K562 (cell line): ENCODE measurements at regions not wholly inside any gene's neighbourhood (a gene's known extent, or its start where the extent isn't known, plus 50 kb on each side); places are given as distances from the start of the nearest gene placed in this dataset.

Experiments used
- ATAC-seq: fragments of 200-7000 bp; cut with Tn5 transposase; 3 replicates; pipeline ENCODE4 v1.9.1; 2020; ENCODE audit warnings: moderate library complexity
- BruUV-seq: library from RNA; stranded (reverse); fragments of 400-500 nt; replicated peaks from 2 replicates; lab custom pipeline; 2021; lab: Mats Ljungman, UMichigan
- CTCF ChIA-PET: fragments of 300-600 bp; formaldehyde crosslinking; extraction: SDS; loops from one replicate; lab custom pipeline; 2021; ENCODE audit warnings: low intra/inter-chr PET ratio; lab: Yijun Ruan, JAX
- POLR2A ChIA-PET: fragments of 300-600, 350-650 bp; sonication (Branson Sonifier 250); formaldehyde crosslinking; extraction: SDS; loops from one replicate; lab custom pipeline; 2021; ENCODE audit warnings: antibody characterized with exemption, inconsistent platforms; lab: Yijun Ruan, JAX
- DNase-seq, 4 experiments: peaks; one replicate each; pipeline versions ENCODE4 v3.0.0 to v3.0.0-alpha.2; 2011 to 2018; ENCODE audit warnings: low spot score in 3 of 4, mixed read lengths in 3 of 4; ENCODE audit errors: extremely low read depth in 1 of 4
- FAIRE-seq: peaks from 2 replicates; lab custom pipeline; 2011; peaks lifted over from hg19 to GRCh38; lab: Jason Lieb, UNC
- H2AFZ ChIP-seq: 2 replicates; pipeline ENCODE4 v1.6.0; 2011; ENCODE audit warnings: low read depth, low read length, control low read depth, inconsistent platforms
- H3K27ac ChIP-seq: fragments of 200-600 bp; 3 replicates; pipeline ENCODE4 v1.8.0; 2011; ENCODE audit warnings: low read depth, mild to moderate bottlenecking, control low read depth, inconsistent platforms, low read length, moderate library complexity, mixed read lengths; ENCODE audit errors: extremely low read depth
- H3K27me3 ChIP-seq, 2 experiments: fragments of 300-600 bp in 1 of 2; 2 replicates in 1 of 2; 3 replicates in 1 of 2; pipeline versions ENCODE4 v1.6.0 to v1.8.0; 2011; ENCODE audit warnings: inconsistent platforms in 2 of 2, low read length in 2 of 2, mild to moderate bottlenecking in 1 of 2, mixed read lengths in 1 of 2, moderate library complexity in 1 of 2; ENCODE audit not compliant: control insufficient read depth in 2 of 2, insufficient read depth in 2 of 2
- H3K36me3 ChIP-seq: fragments of 300-600 bp; 3 replicates; pipeline ENCODE4 v1.8.0; 2011; ENCODE audit warnings: mild to moderate bottlenecking, low read length, inconsistent platforms; ENCODE audit not compliant: control insufficient read depth, insufficient read depth
- H3K4me1 ChIP-seq, 2 experiments: fragments of 200-600 bp in 1 of 2; replicated peaks in 1 of 2; 2 replicates in 1 of 2; 3 replicates in 1 of 2; pipeline versions ENCODE4 v1.5.1 to v1.8.0; 2011; ENCODE audit warnings: inconsistent platforms in 2 of 2, low read length in 2 of 2, mild to moderate bottlenecking in 1 of 2, mixed read lengths in 1 of 2, moderate library complexity in 1 of 2; ENCODE audit not compliant: control insufficient read depth in 2 of 2, insufficient read depth in 2 of 2
- H3K4me2 ChIP-seq: 2 replicates; pipeline ENCODE4 v1.6.1; 2011; ENCODE audit warnings: low read length, control low read depth, inconsistent platforms, mixed read lengths; ENCODE audit not compliant: insufficient read depth
- H3K4me3 ChIP-seq: fragments of 200-600 bp; sonication (generic), shearing (Covaris generic); 2 replicates; pipeline ENCODE4 v1.5.1; 2016; ENCODE audit warnings: control low read depth, inconsistent platforms
- H3K79me2 ChIP-seq: fragments of 200-600 bp; 3 replicates; pipeline ENCODE4 v1.8.0; 2011; ENCODE audit warnings: low read length, inconsistent platforms; ENCODE audit not compliant: control insufficient read depth, insufficient read depth
- H3K9ac ChIP-seq, 2 experiments: 2 replicates each; pipeline versions ENCODE4 v1.6.0 to v1.6.1; 2011; ENCODE audit warnings: low read depth in 2 of 2, low read length in 2 of 2, control low read depth in 1 of 2, inconsistent platforms in 1 of 2, mild to moderate bottlenecking in 1 of 2, mixed read lengths in 1 of 2; ENCODE audit not compliant: insufficient read depth in 1 of 2
- H3K9me1 ChIP-seq: one replicate; pipeline ENCODE4 v1.6.0; 2011; ENCODE audit warnings: inconsistent platforms, mild to moderate bottlenecking, low read length, moderate library complexity; ENCODE audit not compliant: control insufficient read depth, insufficient read depth
- H3K9me3 ChIP-seq: replicated peaks from 2 replicates; pipeline ENCODE4 v1.5.1; 2011; ENCODE audit warnings: low read depth, low read length, inconsistent platforms; ENCODE audit not compliant: control insufficient read depth, insufficient read depth
- H4K20me1 ChIP-seq: replicated peaks from 2 replicates; pipeline ENCODE4 v1.6.1; 2011; ENCODE audit warnings: low read length, inconsistent platforms, mixed read lengths; ENCODE audit not compliant: control insufficient read depth, insufficient read depth
- EP400 ChIP-seq: fragments of 450-650 bp; IDR thresholded peaks from 2 replicates; pipeline ENCODE4 v1.6.1; 2017; ENCODE audit warnings: antibody characterized with exemption, mild to moderate bottlenecking, moderate library complexity
- EWSR1 ChIP-seq: fragments of 450-650 bp; IDR thresholded peaks from 2 replicates; pipeline ENCODE4 v1.6.1; 2018; ENCODE audit warnings: borderline replicate concordance, mild to moderate bottlenecking, low read depth, moderate library complexity; ENCODE audit not compliant: partially characterized antibody
- GABPB1 ChIP-seq: sonication (generic); formaldehyde crosslinking; IDR thresholded peaks from 2 replicates; pipeline ENCODE4 v1.8.0; 2022; ENCODE audit warnings: mild to moderate bottlenecking, missing genetic modification reagents
- HDAC2 ChIP-seq: fragments of 450-650 bp; IDR thresholded peaks from 2 replicates; pipeline ENCODE4 v1.6.1; 2016; ENCODE audit warnings: mild to moderate bottlenecking
- SIX5 ChIP-seq, 2 experiments: IDR thresholded peaks; 2 replicates each; pipeline ENCODE4 v1.6.1; 2011; ENCODE audit warnings: low read length in 2 of 2, borderline replicate concordance in 1 of 2, low read depth in 1 of 2, mild to moderate bottlenecking in 1 of 2, moderate library complexity in 1 of 2; ENCODE audit not compliant: insufficient read depth in 1 of 2
- SMAD3 ChIP-seq: fragments of 450-650 bp; formaldehyde crosslinking; conservative IDR thresholded peaks from 2 replicates; pipeline ENCODE4 v1.4.0; 2020; ENCODE audit warnings: mild to moderate bottlenecking
- TBP ChIP-seq: optimal IDR thresholded peaks from 2 replicates; pipeline ENCODE3; 2011; ENCODE audit warnings: low read depth, low read length, improper control_type of control experiment
- TFE3 ChIP-seq: fragments of 450-650 bp; formaldehyde crosslinking; IDR thresholded peaks from 2 replicates; pipeline ENCODE4 v1.4.0; 2020; ENCODE audit warnings: mild to moderate bottlenecking, mixed read lengths
- YY1 ChIP-seq, 3 experiments: IDR thresholded peaks; 2 replicates each; pipeline ENCODE4 v1.6.1; 2011; ENCODE audit warnings: low read length in 2 of 3, mild to moderate bottlenecking in 2 of 3, moderate library complexity in 2 of 3, borderline replicate concordance in 1 of 3, control low read depth in 1 of 3, low read depth in 1 of 3; ENCODE audit not compliant: insufficient read depth in 3 of 3, insufficient replicate concordance in 2 of 3, control insufficient read depth in 1 of 3, insufficient read length in 1 of 3; ENCODE audit errors: extremely low read depth in 1 of 3
- ZBTB11 ChIP-seq, 3 experiments: fragments of 200-800 bp in 1 of 3; fragments of 250-450 bp in 1 of 3; fragments of 450-650 bp in 1 of 3; sonication (Bioruptor Pico) in 1 of 3; sonication (Bioruptor generic) in 1 of 3; formaldehyde crosslinking in 1 of 3; IDR thresholded peaks; 2 replicates each; pipeline versions ENCODE4 v1.6.1 to v1.8.0; 2016 to 2022; ENCODE audit warnings: mild to moderate bottlenecking in 2 of 3, missing genetic modification characterization in 2 of 3, missing compliant biosample characterization in 1 of 3, moderate library complexity in 1 of 3
- ZNF695 ChIP-seq: fragments of 450-650 bp; formaldehyde crosslinking; IDR thresholded peaks from 2 replicates; pipeline ENCODE4 v1.4.0; 2020; ENCODE audit warnings: mild to moderate bottlenecking, moderate library complexity
- WGBS: fragments of 100-300 bp; shearing (Covaris generic); methylation state at CpG from one replicate; pipeline ENCODE4 v1.1.6; 2016; ENCODE audit warnings: low coverage, mixed read lengths; ENCODE audit not compliant: insufficient coverage; ENCODE audit errors: missing lambda C conversion rate; 5-methylcytosine and 5-hydroxymethylcytosine counted together
- in situ Hi-C: fragments of 300-500 bp; cut with MboI; formaldehyde crosslinking; loops from 4 replicates; pipeline ENCODE4 v1.15.0; 2018; ENCODE audit warnings: inconsistent platforms, mixed read lengths
- intact Hi-C: fragments of 100-400 bp; cut with micrococcal nuclease; formaldehyde crosslinking; loops from 2 replicates; pipeline ENCODE4 v1.14.2; 2022

- ChIA-PET CTCF (no interaction called here), POLR2A (no interaction called here)
- intact Hi-C loops = no loop called here
- H3K79me2 ChIP-seq = no peaks in the 10 kb centered on the region
- H3K36me3 ChIP-seq = no peaks in the 10 kb centered on the region
- no peak overlapping the region for H2AFZ ChIP-seq
- ATAC-seq (no peak), DNase-seq (no peak)
- no peak overlapping the region for H3K9ac ChIP-seq
- no peaks in the 10 kb centered on the region for H3K9me3 ChIP-seq
- H3K9me1 ChIP-seq = no peaks in the 10 kb centered on the region
- TF ChIP-seq TBP = no peak
- TF ChIP-seq SMAD3 (CRISPR knock-in tag) = no peak
- TF ChIP-seq, all 486 proteins: peak for 0
- H3K4me2 ChIP-seq = no peak overlapping the region
- no peaks in the 10 kb centered on the region for H4K20me1 ChIP-seq
- BruUV-seq = no TSS peak
- no peak overlapping the region for H3K4me3 ChIP-seq
- H3K27me3 ChIP-seq = no peaks in the 10 kb centered on the region
- in situ Hi-C loops = no loop called here
- no peaks in the 10 kb centered on the region for H3K4me1 ChIP-seq
- H3K27ac ChIP-seq = no peak overlapping the region
- no peak for FAIRE-seq
Observed at GRCh38 chr3:36221975-36222374, 158.3 kb upstream of the STAC start.

- no peak for FAIRE-seq
- in situ Hi-C loops = no loop called here
- no peaks in the 10 kb centered on the region for H3K9me3 ChIP-seq
- ChIA-PET CTCF (no interaction called here), POLR2A (no interaction called here)
- H3K9ac ChIP-seq = no peak overlapping the region
- H2AFZ ChIP-seq = no peak overlapping the region
- intact Hi-C loops = no loop called here
- no peaks in the 10 kb centered on the region for H3K79me2 ChIP-seq
- BruUV-seq = no TSS peak
- WGBS = 0% methylated on average over 4 of the region's 4 CpGs
- H4K20me1 ChIP-seq = no peaks in the 10 kb centered on the region
- H3K9me1 ChIP-seq = no peaks in the 10 kb centered on the region
- no peak for ATAC-seq
- no peaks in the 10 kb centered on the region for H3K4me1 ChIP-seq
- no peak for DNase-seq
- H3K36me3 ChIP-seq = no peaks in the 10 kb centered on the region
- H3K4me3 ChIP-seq = no peak overlapping the region
- no peak overlapping the region for H3K4me2 ChIP-seq
- H3K27ac ChIP-seq = no peak overlapping the region
- H3K27me3 ChIP-seq = no peaks in the 10 kb centered on the region
- TF ChIP-seq SIX5 (IDR thresholded peaks at IDR 0.05; ENCODE audit: borderline replicate concordance in 1 of 2, insufficient read depth in 1 of 2, low read depth in 1 of 2, low read length in 2 of 2) (no peak), YY1 (IDR thresholded peaks at IDR 0.05; ENCODE audit: borderline replicate concordance in 1 of 3, control insufficient read depth in 1 of 3, extremely low read depth in 1 of 3, insufficient read depth in 3 of 3, insufficient read length in 1 of 3, insufficient replicate concordance in 2 of 3, low read depth in 1 of 3, low read length in 2 of 3) (no peak), HDAC2 (no peak), ZBTB11 (CRISPR knock-in tag; IDR thresholded peaks at IDR 0.05) (no peak), ZNF695 (CRISPR knock-in tag) (no peak), EP400 (no peak), GABPB1 (CRISPR knock-in tag) (no peak), EWSR1 (no peak), TFE3 (CRISPR knock-in tag) (no peak)
Observed at GRCh38 chr3:36227980-36228379, 152.3 kb upstream of the STAC start.
